ENCODE measurements at regions not wholly inside any gene's neighbourhood (a gene's known extent, or its start where the extent isn't known, plus 50 kb on each side); places are given as distances from the start of the nearest gene placed in this dataset.
"Not testable (repeated sequence)": the region's sequence is repeated elsewhere in the genome, so short reads cannot be mapped to it uniquely, and the experiment has no call there.

DNA sequence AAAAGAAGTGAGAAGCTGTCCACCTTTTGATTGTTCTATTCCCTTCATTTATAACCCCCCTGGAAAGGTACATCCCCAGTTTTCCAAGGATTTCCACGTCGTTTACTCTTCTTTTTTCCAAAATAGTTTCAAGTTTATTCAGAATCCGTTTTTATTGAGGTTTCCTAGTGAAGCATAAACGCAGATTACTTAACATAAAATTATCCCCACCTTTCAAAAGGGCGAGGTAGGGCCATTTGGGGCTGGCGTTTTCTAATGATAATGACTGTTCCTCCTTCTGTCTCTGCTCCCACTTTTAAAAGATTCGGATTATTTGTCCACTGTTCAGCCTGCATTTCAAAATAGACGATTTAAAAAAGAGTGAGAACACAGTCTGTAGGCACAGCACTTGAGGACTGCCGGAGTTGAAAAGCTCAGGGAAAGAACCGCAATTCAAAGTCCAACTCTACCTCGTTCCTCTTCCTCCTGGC, 165.2 kb upstream of the PPP1R3A start:
- no peak for DNase-seq (ENCODE audit: low spot score)
- TF ChIP-seq, protein P1, sequence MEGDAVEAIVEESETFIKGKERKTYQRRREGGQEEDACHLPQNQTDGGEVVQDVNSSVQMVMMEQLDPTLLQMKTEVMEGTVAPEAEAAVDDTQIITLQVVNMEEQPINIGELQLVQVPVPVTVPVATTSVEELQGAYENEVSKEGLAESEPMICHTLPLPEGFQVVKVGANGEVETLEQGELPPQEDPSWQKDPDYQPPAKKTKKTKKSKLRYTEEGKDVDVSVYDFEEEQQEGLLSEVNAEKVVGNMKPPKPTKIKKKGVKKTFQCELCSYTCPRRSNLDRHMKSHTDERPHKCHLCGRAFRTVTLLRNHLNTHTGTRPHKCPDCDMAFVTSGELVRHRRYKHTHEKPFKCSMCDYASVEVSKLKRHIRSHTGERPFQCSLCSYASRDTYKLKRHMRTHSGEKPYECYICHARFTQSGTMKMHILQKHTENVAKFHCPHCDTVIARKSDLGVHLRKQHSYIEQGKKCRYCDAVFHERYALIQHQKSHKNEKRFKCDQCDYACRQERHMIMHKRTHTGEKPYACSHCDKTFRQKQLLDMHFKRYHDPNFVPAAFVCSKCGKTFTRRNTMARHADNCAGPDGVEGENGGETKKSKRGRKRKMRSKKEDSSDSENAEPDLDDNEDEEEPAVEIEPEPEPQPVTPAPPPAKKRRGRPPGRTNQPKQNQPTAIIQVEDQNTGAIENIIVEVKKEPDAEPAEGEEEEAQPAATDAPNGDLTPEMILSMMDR (IDR thresholded peaks at IDR 0.05; ENCODE audit: extremely low read depth, missing control alignments): no peak

DNA sequence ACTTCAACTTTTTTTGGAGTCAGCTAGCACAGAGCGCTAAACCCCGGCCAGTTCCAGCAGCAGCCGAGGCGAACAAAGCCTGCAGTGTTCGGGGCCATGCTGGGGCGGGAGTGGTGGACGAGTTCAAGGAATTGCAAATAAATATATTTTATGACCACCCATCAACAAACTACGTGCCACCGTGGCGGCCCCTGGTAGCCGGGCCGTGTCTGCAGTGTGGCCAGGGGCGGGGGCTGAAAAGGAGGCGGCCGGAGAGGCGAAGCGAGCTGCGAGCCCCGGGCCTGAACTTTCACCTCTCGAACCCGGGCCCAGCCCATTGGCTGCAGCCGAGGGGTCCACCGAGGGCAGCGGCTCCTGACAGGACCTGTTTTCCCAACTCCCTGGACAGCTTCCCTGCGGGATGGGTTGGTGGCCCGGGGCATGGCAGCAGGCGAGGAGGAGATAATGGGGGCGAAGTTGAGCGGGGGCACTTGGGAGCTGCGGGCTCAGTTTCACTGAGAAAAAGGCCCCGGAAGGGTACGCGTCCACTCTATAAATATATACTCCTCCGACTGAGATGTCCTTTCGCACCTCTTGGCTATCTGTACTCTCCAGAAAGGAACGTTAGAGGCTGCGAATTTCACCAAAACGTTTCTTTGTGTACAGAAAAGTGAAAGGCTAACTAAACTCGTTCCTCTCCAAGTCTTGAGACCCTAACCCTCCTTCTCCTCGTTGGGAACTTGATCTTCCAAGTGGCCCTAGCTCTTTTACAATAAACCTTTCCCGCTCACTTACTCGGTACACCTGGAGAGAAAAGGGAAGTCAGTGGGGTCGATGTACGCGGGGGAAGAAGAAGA, 164.6 kb upstream of the PPP1R3A start:
- DNase-seq (ENCODE audit: low spot score): peak; percentile 21
- TF ChIP-seq, protein P1 (IDR thresholded peaks at IDR 0.05; ENCODE audit: extremely low read depth, missing control alignments): no peak

GRCh38 chr7:114082642-114083165, 163.9 kb upstream of the PPP1R3A start:
- DNase-seq (ENCODE audit: low spot score): peak; percentile 26
- TF ChIP-seq, protein P1 (IDR thresholded peaks at IDR 0.05; ENCODE audit: extremely low read depth, missing control alignments): no peak

DNA sequence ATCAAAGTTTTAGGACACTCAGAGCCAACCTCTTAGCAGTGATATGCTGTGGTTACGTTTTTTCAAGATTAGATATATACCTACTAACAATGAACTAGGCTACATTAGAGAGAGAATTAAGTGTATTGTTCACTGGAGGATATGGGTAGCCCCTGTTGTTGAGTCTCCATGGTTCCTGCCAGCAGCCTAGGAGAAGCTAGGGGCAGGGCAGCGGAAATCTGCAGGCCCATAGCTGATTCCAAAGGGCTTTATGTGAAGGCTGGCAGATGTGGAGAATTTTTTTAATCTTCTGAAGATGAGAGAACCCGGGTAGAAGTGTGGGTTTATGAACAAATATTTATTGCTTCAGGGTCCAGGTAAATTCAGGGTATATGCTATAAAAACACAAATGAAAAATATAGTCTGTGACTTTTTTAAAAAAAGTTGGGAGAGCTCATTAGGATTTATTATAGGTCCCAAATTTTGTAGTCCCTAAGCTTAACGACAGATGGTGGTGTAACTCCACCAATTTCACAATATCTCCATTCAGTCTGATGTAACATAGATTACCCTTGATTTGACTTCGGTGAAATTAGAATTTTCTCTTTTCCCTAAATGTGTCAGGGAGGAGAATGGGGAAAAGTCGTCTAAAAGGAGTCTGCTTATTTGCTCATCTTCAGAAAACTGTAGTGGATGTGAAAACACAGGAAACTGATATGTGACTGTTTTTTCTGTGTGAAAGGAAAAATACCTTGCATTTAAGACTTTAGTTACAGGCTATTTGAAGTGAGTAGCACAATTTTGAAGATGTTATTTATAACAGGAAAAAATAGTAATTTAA, 163.0 kb upstream of the PPP1R3A start:
- TF ChIP-seq, protein P1 (IDR thresholded peaks at IDR 0.05; ENCODE audit: extremely low read depth, missing control alignments): no peak
- DNase-seq (ENCODE audit: low spot score): peak; percentile 56

DNA sequence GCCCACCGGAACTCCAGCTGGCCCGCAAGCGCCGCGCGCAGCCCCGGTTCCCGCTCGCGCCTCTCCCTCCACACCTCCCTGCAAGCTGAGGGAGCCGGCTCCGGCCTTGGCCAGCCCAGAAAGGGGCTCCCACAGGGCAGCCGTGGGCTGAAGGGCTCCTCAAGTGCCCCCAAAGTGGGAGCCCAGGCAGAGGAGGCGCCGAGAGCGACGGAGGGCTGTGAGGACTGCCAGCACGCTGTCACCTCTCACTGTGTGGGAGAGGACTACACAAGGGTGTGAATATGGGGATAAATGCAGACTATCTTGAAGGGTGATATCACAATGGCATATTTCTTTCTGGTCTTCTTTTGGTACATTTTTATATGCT, 158.3 kb upstream of the PPP1R3A start:
- not testable (repeated sequence) for DNase-seq (ENCODE audit: low spot score)

DNA sequence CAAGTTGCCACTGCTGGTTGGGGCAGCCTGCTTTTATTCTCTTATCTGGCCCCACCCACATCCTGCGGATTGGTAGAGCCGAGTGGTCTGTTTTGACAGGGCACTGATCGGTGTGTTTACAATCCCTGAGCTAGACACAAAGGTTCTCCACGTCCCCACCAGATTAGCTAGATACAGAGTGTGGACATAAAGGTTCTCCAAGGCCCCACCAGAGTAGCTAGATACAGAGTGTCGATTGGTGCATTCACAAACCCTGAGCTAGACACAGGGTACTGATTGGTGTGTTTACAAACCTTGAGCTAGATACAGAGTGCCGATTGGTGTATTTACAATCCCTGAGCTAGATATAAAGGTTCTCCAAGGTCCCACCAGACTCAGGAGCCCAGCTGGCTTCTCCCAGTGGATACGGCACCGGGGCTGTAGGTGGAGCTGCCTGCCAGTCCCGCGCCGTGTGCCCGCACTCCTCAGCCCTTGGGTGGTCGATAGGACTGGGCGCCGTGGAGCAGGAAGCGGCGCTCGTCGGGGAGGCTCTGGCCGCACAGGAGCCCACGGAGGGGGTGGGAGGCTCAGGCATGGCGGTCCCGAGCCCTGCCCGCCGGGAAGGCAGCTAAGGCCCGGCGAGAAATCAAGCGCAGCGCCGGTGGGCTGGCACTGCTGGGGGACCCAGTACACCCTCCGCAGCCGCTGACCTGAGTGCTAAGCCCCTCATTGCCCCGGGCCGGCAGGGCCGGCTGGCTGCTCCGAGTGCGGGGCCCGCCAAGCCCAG, 157.8 kb upstream of the PPP1R3A start:
- DNase-seq (ENCODE audit: low spot score): not testable (repeated sequence)

- DNase-seq (ENCODE audit: low spot score): no peak
Observed at GRCh38 chr7:114073701-114074100, 154.9 kb upstream of the PPP1R3A start.

More at GRCh38 chr7:114073701-114074100, 154.9 kb upstream of the PPP1R3A start:
- TF ChIP-seq, protein P1 (IDR thresholded peaks at IDR 0.05; ENCODE audit: extremely low read depth, missing control alignments): no peak
